ENCODE measurements at regions not wholly inside any gene's neighbourhood (a gene's known extent, or its start where the extent isn't known, plus 50 kb on each side); places are given as distances from the start of the nearest gene placed in this dataset.

GRCh38 chr4:108544481-108544880 is 75.9 kb upstream of the RPL34 start:
- Histone ChIP-seq H3K9me3 (ENCODE audit: low read depth) (no peaks in the 10 kb centered on the region), H3K4me1 (ENCODE audit: low read depth) (no peaks in the 10 kb centered on the region), H3K36me3 (no peaks in the 10 kb centered on the region), H3K4me3 (no peak overlapping the region), H3K27me3 (no peaks in the 10 kb centered on the region), H3K27ac (no peak overlapping the region)
- no peak for TF ChIP-seq CTCF (IDR thresholded peaks at IDR 0.05; ENCODE audit: low read depth, low read length)
- peak in 1 of 2 donors; percentile 32 for DNase-seq (ENCODE audit: low read depth in 1 of 2, low spot score in 1 of 2)

GRCh38 chr4:108543359-108543968 is 76.9 kb upstream of the RPL34 start:
- TF ChIP-seq CTCF (IDR thresholded peaks at IDR 0.05; ENCODE audit: low read depth, low read length) = no peak
- DNase-seq (ENCODE audit: low read depth in 1 of 2, low spot score in 1 of 2) = no peak
- H3K9me3 ChIP-seq (ENCODE audit: low read depth) = no peaks in the 10 kb centered on the region
- no peaks in the 10 kb centered on the region for H3K4me1 ChIP-seq (ENCODE audit: low read depth)
- H3K36me3 ChIP-seq = no peaks in the 10 kb centered on the region
- H3K27ac ChIP-seq = no peak overlapping the region
- H3K4me3 ChIP-seq = no peak overlapping the region
- no peaks in the 10 kb centered on the region for H3K27me3 ChIP-seq

- no peak for DNase-seq (ENCODE audit: low read depth in 1 of 2, low spot score in 1 of 2)
- H3K4me3 ChIP-seq = no peak overlapping the region
- no peak for TF ChIP-seq CTCF (IDR thresholded peaks at IDR 0.05; ENCODE audit: low read depth, low read length)
- H3K9me3 ChIP-seq (ENCODE audit: low read depth) = no peaks in the 10 kb centered on the region
- no peaks in the 10 kb centered on the region for H3K4me1 ChIP-seq (ENCODE audit: low read depth)
- no peaks in the 10 kb centered on the region for H3K36me3 ChIP-seq
- H3K27me3 ChIP-seq = no peaks in the 10 kb centered on the region
- no peak overlapping the region for H3K27ac ChIP-seq
Observed at GRCh38 chr4:108540536-108540935, 79.8 kb upstream of the RPL34 start.

GRCh38 chr4:108536577-108536976 is 83.8 kb upstream of the RPL34 start:
- no peaks in the 10 kb centered on the region for H3K27me3 ChIP-seq
- DNase-seq (ENCODE audit: low read depth in 1 of 2, low spot score in 1 of 2) = no peak
- no peak for TF ChIP-seq CTCF (IDR thresholded peaks at IDR 0.05; ENCODE audit: low read depth, low read length)
- H3K4me3 ChIP-seq = no peak overlapping the region
- no peaks in the 10 kb centered on the region for H3K9me3 ChIP-seq (ENCODE audit: low read depth)
- H3K4me1 ChIP-seq (ENCODE audit: low read depth) = peaks cover 4% of the 10 kb centered on the region
- H3K36me3 ChIP-seq = no peaks in the 10 kb centered on the region
- H3K27ac ChIP-seq = no peak overlapping the region

- H3K4me3 ChIP-seq = no peak overlapping the region
- H3K36me3 ChIP-seq = no peaks in the 10 kb centered on the region
- no peak for TF ChIP-seq CTCF (IDR thresholded peaks at IDR 0.05; ENCODE audit: low read depth, low read length)
- H3K27me3 ChIP-seq = no peaks in the 10 kb centered on the region
- H3K4me1 ChIP-seq (ENCODE audit: low read depth) = peaks cover 4% of the 10 kb centered on the region
- no peak for DNase-seq (ENCODE audit: low read depth in 1 of 2, low spot score in 1 of 2)
- H3K27ac ChIP-seq = no peak overlapping the region
- no peaks in the 10 kb centered on the region for H3K9me3 ChIP-seq (ENCODE audit: low read depth)
Observed at GRCh38 chr4:108535757-108536156, 84.6 kb upstream of the RPL34 start.

All from cardiac muscle cell (in vitro differentiated cells and primary cell).